PC-3 (cell line): ENCODE measurements at regions not wholly inside any gene's neighbourhood (a gene's known extent, or its start where the extent isn't known, plus 50 kb on each side); places are given as distances from the start of the nearest gene placed in this dataset.

ENCODE experiments used
- ATAC-seq: fragments of 200-7000 bp; cut with Tn5 transposase; 2 replicates; pipeline ENCODE4 v1.9.1; 2020; ENCODE audit warnings: mild to moderate bottlenecking, moderate library complexity
- BruUV-seq: library from RNA; stranded (reverse); fragments of 400-500 nt; replicated peaks from 2 replicates; lab custom pipeline; 2021; lab: Mats Ljungman, UMichigan
- CTCF ChIA-PET: fragments of 300-600 bp; sonication (Branson Sonifier 250); formaldehyde crosslinking; loops from one replicate; lab custom pipeline; 2022; ENCODE audit warnings: antibody characterized with exemption; lab: Charles Lee
- POLR2A ChIA-PET: fragments of 300-600 bp; sonication (Branson Sonifier 250); formaldehyde crosslinking; loops from one replicate; lab custom pipeline; 2022; ENCODE audit warnings: antibody characterized with exemption; ENCODE audit not compliant: unreplicated experiment; lab: Charles Lee
- DNase-seq: peaks from one replicate; pipeline ENCODE4 v3.0.0-alpha.2; 2015
- H2AFZ ChIP-seq: fragments of 300-600 bp; sonication (generic); 2 replicates; pipeline ENCODE4 v1.6.0; 2016; ENCODE audit warnings: antibody characterized with exemption, low read length
- H3F3A ChIP-seq: fragments of 300-600 bp; sonication (generic); one replicate; pipeline ENCODE4 v1.6.0; 2017; ENCODE audit warnings: antibody characterized with exemption, low read length, control low read depth, mild to moderate bottlenecking; ENCODE audit not compliant: unreplicated experiment
- H3K27ac ChIP-seq: fragments of 300-600 bp; sonication (generic); 2 replicates; pipeline ENCODE4 v1.5.1; 2016; ENCODE audit warnings: mild to moderate bottlenecking, low read length
- H3K27me3 ChIP-seq: fragments of 300-600 bp; sonication (generic); 2 replicates; pipeline ENCODE4 v1.6.1; 2016; ENCODE audit warnings: low read length, mixed read lengths
- H3K36me3 ChIP-seq: fragments of 300-600 bp; sonication (generic); 2 replicates; pipeline ENCODE4 v1.6.1; 2016; ENCODE audit warnings: low read depth, mixed run types, low read length, mixed read lengths
- H3K4me1 ChIP-seq: fragments of 300-600 bp; sonication (generic); 2 replicates; pipeline ENCODE4 v1.5.1; 2016; ENCODE audit warnings: low read length; ENCODE audit not compliant: insufficient read depth
- H3K4me2 ChIP-seq: fragments of 300-600 bp; sonication (generic); 2 replicates; pipeline ENCODE4 v1.6.0; 2016; ENCODE audit warnings: low read length
- H3K4me3 ChIP-seq: fragments of 300-600 bp; sonication (generic); 2 replicates; pipeline ENCODE4 v1.5.1; 2016; ENCODE audit warnings: mild to moderate bottlenecking, low read length, mixed read lengths
- H3K79me2 ChIP-seq: fragments of 300-600 bp; sonication (generic); 2 replicates; pipeline ENCODE4 v1.6.1; 2017; ENCODE audit warnings: low read length, mixed read lengths
- H3K9ac ChIP-seq: fragments of 300-600 bp; sonication (generic); 2 replicates; pipeline ENCODE4 v1.6.0; 2016; ENCODE audit warnings: mild to moderate bottlenecking, low read length
- H3K9me2 ChIP-seq: fragments of 300-600 bp; sonication (generic); replicated peaks from 2 replicates; pipeline ENCODE4 v1.6.1; 2016; ENCODE audit warnings: mixed run types, low read length, mixed read lengths
- H3K9me3 ChIP-seq: fragments of 300-600 bp; sonication (generic); 2 replicates; pipeline ENCODE4 v1.6.1; 2016; ENCODE audit warnings: low read length, mixed read lengths
- H4K20me1 ChIP-seq: fragments of 300-600 bp; sonication (generic); 2 replicates; pipeline ENCODE4 v1.6.1; 2016; ENCODE audit warnings: low read length, mixed read lengths
- EZH2 ChIP-seq: fragments of 300-600 bp; sonication (generic); IDR thresholded peaks from one replicate; pipeline ENCODE4 v1.6.1; 2017; ENCODE audit warnings: antibody characterized with exemption, mild to moderate bottlenecking, low read length; ENCODE audit not compliant: unreplicated experiment
- EZH2phosphoT487 ChIP-seq: fragments of 300-600 bp; sonication (generic); IDR thresholded peaks from 2 replicates; pipeline ENCODE4 v1.6.1; 2018; ENCODE audit warnings: mild to moderate bottlenecking, antibody characterized with exemption, low read length, borderline replicate concordance
- intact Hi-C: fragments of 100-400 bp; cut with micrococcal nuclease; formaldehyde crosslinking; loops from 2 replicates; pipeline ENCODE4 v1.9.0; 2023
- TF ChIP-seq, protein P1 (sequence below): fragments of 300-600 bp; sonication (generic); conservative IDR thresholded peaks from 2 replicates; pipeline ENCODE4 v1.5.1; 2017; ENCODE audit warnings: antibody characterized with exemption, low read depth, mild to moderate bottlenecking, low read length

DNA sequence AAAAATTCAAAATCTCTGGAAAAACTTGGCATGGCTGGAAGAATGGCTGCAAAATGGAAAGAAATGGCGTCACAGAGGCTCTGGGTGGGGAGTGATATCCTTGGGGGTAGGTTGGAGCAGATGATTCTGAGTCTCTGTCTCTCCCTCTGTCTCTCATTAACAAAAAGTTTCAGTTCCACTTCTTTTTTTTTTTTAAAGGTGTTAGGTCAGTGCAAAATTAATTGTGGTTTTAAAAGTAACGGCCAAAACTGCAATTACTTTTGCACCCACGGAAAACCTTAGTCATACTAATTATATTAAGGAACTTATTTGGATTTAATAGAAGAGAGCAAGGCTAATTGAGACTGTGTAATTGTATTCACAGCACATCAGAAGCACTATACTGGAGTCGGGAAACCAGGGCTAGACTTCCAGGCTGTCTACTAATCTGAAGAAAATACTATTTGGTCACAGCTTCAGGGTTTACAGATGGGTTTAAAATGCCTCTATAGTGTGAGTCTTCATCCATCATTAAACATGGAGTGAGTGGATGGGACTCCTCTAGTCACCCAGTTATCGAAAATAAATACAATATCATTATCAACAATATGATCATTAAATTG, 289.1 kb upstream of the PLD5 start:
- Histone ChIP-seq H3F3A (no peaks in the 10 kb centered on the region), H3K27me3 (peaks cover 42% of the 10 kb centered on the region), H2AFZ (no peak overlapping the region), H3K9me2 (no peaks in the 10 kb centered on the region), H3K4me1 (no peaks in the 10 kb centered on the region), H3K79me2 (no peaks in the 10 kb centered on the region), H4K20me1 (no peaks in the 10 kb centered on the region), H3K27ac (no peak overlapping the region), H3K9ac (no peak overlapping the region), H3K4me3 (no peak overlapping the region), H3K36me3 (no peaks in the 10 kb centered on the region), H3K9me3 (no peaks in the 10 kb centered on the region), H3K4me2 (no peak overlapping the region)
- CTCF ChIA-PET: no interaction called here
- POLR2A ChIA-PET: no interaction called here
- TF ChIP-seq, protein P1, sequence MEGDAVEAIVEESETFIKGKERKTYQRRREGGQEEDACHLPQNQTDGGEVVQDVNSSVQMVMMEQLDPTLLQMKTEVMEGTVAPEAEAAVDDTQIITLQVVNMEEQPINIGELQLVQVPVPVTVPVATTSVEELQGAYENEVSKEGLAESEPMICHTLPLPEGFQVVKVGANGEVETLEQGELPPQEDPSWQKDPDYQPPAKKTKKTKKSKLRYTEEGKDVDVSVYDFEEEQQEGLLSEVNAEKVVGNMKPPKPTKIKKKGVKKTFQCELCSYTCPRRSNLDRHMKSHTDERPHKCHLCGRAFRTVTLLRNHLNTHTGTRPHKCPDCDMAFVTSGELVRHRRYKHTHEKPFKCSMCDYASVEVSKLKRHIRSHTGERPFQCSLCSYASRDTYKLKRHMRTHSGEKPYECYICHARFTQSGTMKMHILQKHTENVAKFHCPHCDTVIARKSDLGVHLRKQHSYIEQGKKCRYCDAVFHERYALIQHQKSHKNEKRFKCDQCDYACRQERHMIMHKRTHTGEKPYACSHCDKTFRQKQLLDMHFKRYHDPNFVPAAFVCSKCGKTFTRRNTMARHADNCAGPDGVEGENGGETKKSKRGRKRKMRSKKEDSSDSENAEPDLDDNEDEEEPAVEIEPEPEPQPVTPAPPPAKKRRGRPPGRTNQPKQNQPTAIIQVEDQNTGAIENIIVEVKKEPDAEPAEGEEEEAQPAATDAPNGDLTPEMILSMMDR: no peak
- TF ChIP-seq EZH2phosphoT487 (no peak), EZH2 (no peak)
- no TSS peak for BruUV-seq
- ATAC-seq: no peak
- DNase-seq: no peak
- intact Hi-C loops: no loop called here

DNA sequence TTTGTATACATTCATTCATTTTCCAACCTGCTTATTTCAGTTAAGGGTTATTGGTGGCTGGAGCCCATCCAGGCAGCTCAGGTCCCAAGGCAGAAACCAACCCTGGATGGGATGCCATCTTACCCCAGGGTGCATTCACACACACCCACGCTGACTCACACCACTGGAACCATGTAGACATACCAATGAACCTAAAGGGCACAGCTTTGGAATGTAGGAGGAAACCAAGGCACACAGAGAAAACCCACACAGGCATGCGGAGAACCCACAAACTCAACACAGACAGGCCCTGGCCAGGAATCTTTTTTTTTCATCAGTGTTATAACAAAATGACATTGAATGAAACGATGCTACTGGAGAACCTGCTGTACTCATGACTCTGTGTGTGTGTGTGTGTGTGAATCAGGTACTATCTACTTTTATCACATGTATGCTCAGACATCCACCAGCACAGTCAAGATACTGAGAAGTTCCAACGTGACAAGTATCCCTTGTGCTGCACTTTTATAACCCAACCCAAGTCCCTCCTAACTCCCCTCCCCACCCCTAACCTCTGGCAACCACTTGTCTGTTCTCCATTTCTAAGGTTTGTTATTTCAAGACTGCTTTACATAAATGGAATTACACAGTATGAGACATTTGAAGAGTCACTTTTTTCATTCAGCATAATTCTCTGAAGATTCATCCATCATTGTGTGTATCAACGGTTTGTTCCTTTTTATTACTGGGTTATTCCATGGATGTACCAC, 286.8 kb upstream of the PLD5 start:
- BruUV-seq: no TSS peak
- DNase-seq: peak; percentile 28

More for the DNA sequence above, 286.8 kb upstream of the PLD5 start:
- no peak for TF ChIP-seq EZH2
- TF ChIP-seq EZH2phosphoT487: no peak
- TF ChIP-seq, protein P1: no peak
- no peaks in the 10 kb centered on the region for H3K79me2 ChIP-seq
- intact Hi-C loops: no loop called here
- POLR2A ChIA-PET: no interaction called here
- H3K4me2 ChIP-seq: no peak overlapping the region
- peaks cover 58% of the 10 kb centered on the region for H3K27me3 ChIP-seq
- H2AFZ ChIP-seq: no peak overlapping the region
- H3F3A ChIP-seq: no peaks in the 10 kb centered on the region
- no peak for ATAC-seq
- no peak overlapping the region for H3K27ac ChIP-seq
- CTCF ChIA-PET: no interaction called here
- H3K4me3 ChIP-seq: no peak overlapping the region
- H3K36me3 ChIP-seq: no peaks in the 10 kb centered on the region
- no peaks in the 10 kb centered on the region for H3K4me1 ChIP-seq
- no peaks in the 10 kb centered on the region for H4K20me1 ChIP-seq
- H3K9ac ChIP-seq: no peak overlapping the region
- no peaks in the 10 kb centered on the region for H3K9me2 ChIP-seq
- H3K9me3 ChIP-seq: no peaks in the 10 kb centered on the region
